ENCODE measurements at regions not wholly inside any gene's neighbourhood (a gene's known extent, or its start where the extent isn't known, plus 50 kb on each side); places are given as distances from the start of the nearest gene placed in this dataset.

- no peak overlapping the region for H3K4me2 ChIP-seq (ENCODE audit: low read length)
- TF ChIP-seq CTCF (IDR thresholded peaks at IDR 0.05; ENCODE audit: low read length), result no peak
- TF ChIP-seq EZH2 (IDR thresholded peaks at IDR 0.05; ENCODE audit: borderline replicate concordance, low read length), result no peak
- H3K9ac ChIP-seq (ENCODE audit: low read length), result no peak overlapping the region
- H3F3A ChIP-seq (ENCODE audit: insufficient read depth, low read length), result no peaks in the 10 kb centered on the region
- H3K27me3 ChIP-seq (ENCODE audit: insufficient read depth, low read length), result no peaks in the 10 kb centered on the region
- no peak overlapping the region for H3K27ac ChIP-seq (ENCODE audit: low read depth, low read length, poor library complexity, severe bottlenecking)
- no peaks in the 10 kb centered on the region for H3K4me1 ChIP-seq (ENCODE audit: insufficient read depth, low read length, severe bottlenecking)
- H3K4me3 ChIP-seq (ENCODE audit: low read depth, low read length, poor library complexity, severe bottlenecking), result no peak overlapping the region
- H3K79me2 ChIP-seq (ENCODE audit: insufficient read depth, low read length), result no peaks in the 10 kb centered on the region
- H3K9me3 ChIP-seq (ENCODE audit: low read length), result no peaks in the 10 kb centered on the region
- H4K20me1 ChIP-seq (ENCODE audit: insufficient read depth, low read length), result no peaks in the 10 kb centered on the region
- H3K36me3 ChIP-seq (ENCODE audit: insufficient read depth, low read length), result no peaks in the 10 kb centered on the region
- no peaks in the 10 kb centered on the region for H3K9me2 ChIP-seq (ENCODE audit: low read depth, low read length)
- no peak overlapping the region for H2AFZ ChIP-seq (ENCODE audit: low read length)
Measured at GRCh38 chr16:26231647-26232046, 539.9 kb downstream of the HS3ST4 start.

- no peaks in the 10 kb centered on the region for H3K36me3 ChIP-seq (ENCODE audit: insufficient read depth, low read length)
- H3K4me1 ChIP-seq (ENCODE audit: insufficient read depth, low read length, severe bottlenecking), result no peaks in the 10 kb centered on the region
- no peaks in the 10 kb centered on the region for H4K20me1 ChIP-seq (ENCODE audit: insufficient read depth, low read length)
- H3K4me2 ChIP-seq (ENCODE audit: low read length), result no peak overlapping the region
- H3K27ac ChIP-seq (ENCODE audit: low read depth, low read length, poor library complexity, severe bottlenecking), result no peak overlapping the region
- H3K9me3 ChIP-seq (ENCODE audit: low read length), result no peaks in the 10 kb centered on the region
- no peak overlapping the region for H3K4me3 ChIP-seq (ENCODE audit: low read depth, low read length, poor library complexity, severe bottlenecking)
- H3K79me2 ChIP-seq (ENCODE audit: insufficient read depth, low read length), result no peaks in the 10 kb centered on the region
- no peak for TF ChIP-seq CTCF (IDR thresholded peaks at IDR 0.05; ENCODE audit: low read length)
- TF ChIP-seq EZH2 (IDR thresholded peaks at IDR 0.05; ENCODE audit: borderline replicate concordance, low read length), result no peak
- H2AFZ ChIP-seq (ENCODE audit: low read length), result no peak overlapping the region
- no peaks in the 10 kb centered on the region for H3K27me3 ChIP-seq (ENCODE audit: insufficient read depth, low read length)
- no peaks in the 10 kb centered on the region for H3K9me2 ChIP-seq (ENCODE audit: low read depth, low read length)
- no peaks in the 10 kb centered on the region for H3F3A ChIP-seq (ENCODE audit: insufficient read depth, low read length)
- no peak overlapping the region for H3K9ac ChIP-seq (ENCODE audit: low read length)
Measured at GRCh38 chr16:26240807-26241206, 549.0 kb downstream of the HS3ST4 start.

GRCh38 chr16:26247063-26247462, 555.3 kb downstream of the HS3ST4 start:
- TF ChIP-seq EZH2 (IDR thresholded peaks at IDR 0.05; ENCODE audit: borderline replicate concordance, low read length) (no peak), CTCF (IDR thresholded peaks at IDR 0.05; ENCODE audit: low read length) (no peak)

More at GRCh38 chr16:26247063-26247462, 555.3 kb downstream of the HS3ST4 start:
- H3K36me3 ChIP-seq (ENCODE audit: insufficient read depth, low read length), result no peaks in the 10 kb centered on the region
- H3K4me2 ChIP-seq (ENCODE audit: low read length), result no peak overlapping the region
- no peaks in the 10 kb centered on the region for H3K9me3 ChIP-seq (ENCODE audit: low read length)
- no peak overlapping the region for H2AFZ ChIP-seq (ENCODE audit: low read length)
- H3K79me2 ChIP-seq (ENCODE audit: insufficient read depth, low read length), result no peaks in the 10 kb centered on the region
- no peaks in the 10 kb centered on the region for H3K4me1 ChIP-seq (ENCODE audit: insufficient read depth, low read length, severe bottlenecking)
- H4K20me1 ChIP-seq (ENCODE audit: insufficient read depth, low read length), result no peaks in the 10 kb centered on the region
- H3K4me3 ChIP-seq (ENCODE audit: low read depth, low read length, poor library complexity, severe bottlenecking), result no peak overlapping the region
- no peaks in the 10 kb centered on the region for H3K9me2 ChIP-seq (ENCODE audit: low read depth, low read length)
- H3K27me3 ChIP-seq (ENCODE audit: insufficient read depth, low read length), result no peaks in the 10 kb centered on the region
- H3F3A ChIP-seq (ENCODE audit: insufficient read depth, low read length), result no peaks in the 10 kb centered on the region
- H3K9ac ChIP-seq (ENCODE audit: low read length), result no peak overlapping the region
- H3K27ac ChIP-seq (ENCODE audit: low read depth, low read length, poor library complexity, severe bottlenecking), result no peak overlapping the region
